SK-N-SH (cell line): ENCODE measurements at regions not wholly inside any gene's neighbourhood (a gene's known extent, or its start where the extent isn't known, plus 50 kb on each side); places are given as distances from the start of the nearest gene placed in this dataset.

Source experiments
- CTCF ChIA-PET: fragments of 300-600, 350-600 bp; formaldehyde crosslinking; extraction: SDS; loops from one replicate; lab custom pipeline; 2021; lab: Yijun Ruan, JAX
- POLR2A ChIA-PET: fragments of 350-600 bp; sonication (Branson Sonifier 250); formaldehyde crosslinking; extraction: SDS; loops from one replicate; lab custom pipeline; 2020; ENCODE audit warnings: antibody characterized with exemption, inconsistent platforms; lab: Yijun Ruan, JAX
- DNase-seq: peaks from one replicate; pipeline ENCODE4 v3.0.0; 2012
- H2AFZ ChIP-seq: fragments of 200-600 bp; sonication (generic); 2 replicates; pipeline ENCODE4 v1.8.1; 2016; ENCODE audit warnings: antibody characterized with exemption, mild to moderate bottlenecking, low read depth
- H3F3A ChIP-seq: fragments of 200-600 bp; sonication (generic); replicated peaks from 2 replicates; pipeline ENCODE3; 2016; ENCODE audit warnings: antibody characterized with exemption, mild to moderate bottlenecking; ENCODE audit not compliant: insufficient read depth
- H3K27ac ChIP-seq, 2 experiments: fragments of 200-500 bp in 1 of 2; fragments of 200-600 bp in 1 of 2; sonication (Bioruptor generic) in 1 of 2; sonication (generic), shearing (Covaris generic) in 1 of 2; 2 replicates each; pipeline versions ENCODE4 v1.5.1 to v1.6.1; 2014 to 2016; ENCODE audit warnings: low read depth in 2 of 2, inconsistent platforms in 1 of 2, low read length in 1 of 2, mild to moderate bottlenecking in 1 of 2, mixed read lengths in 1 of 2
- H3K27me3 ChIP-seq: fragments of 200-600 bp; sonication (generic), shearing (Covaris generic); 2 replicates; pipeline ENCODE4 v1.6.1; 2016; ENCODE audit warnings: mixed run types; ENCODE audit not compliant: insufficient read depth
- H3K36me3 ChIP-seq, 2 experiments: fragments of 200-500 bp in 1 of 2; fragments of 200-600 bp in 1 of 2; sonication (Bioruptor generic) in 1 of 2; sonication (generic) in 1 of 2; replicated peaks in 1 of 2; 2 replicates each; pipeline versions ENCODE3 to v1.5.1; 2014 to 2016; ENCODE audit warnings: low read length in 1 of 2, mild to moderate bottlenecking in 1 of 2; ENCODE audit not compliant: insufficient read depth in 2 of 2, control insufficient read depth in 1 of 2
- H3K4me1 ChIP-seq, 2 experiments: fragments of 200-500 bp in 1 of 2; fragments of 200-600 bp in 1 of 2; sonication (Bioruptor generic) in 1 of 2; sonication (generic), shearing (Covaris generic) in 1 of 2; 2 replicates each; pipeline versions ENCODE4 v1.5.1 to v1.6.1; 2014 to 2016; ENCODE audit warnings: low read depth in 1 of 2, low read length in 1 of 2, mixed run types in 1 of 2; ENCODE audit not compliant: insufficient read depth in 2 of 2, control insufficient read depth in 1 of 2
- H3K4me2 ChIP-seq: fragments of 200-600 bp; sonication (generic), shearing (Covaris generic); 2 replicates; pipeline ENCODE4 v1.6.1; 2017; ENCODE audit warnings: mixed run types
- H3K4me3 ChIP-seq, 2 experiments: fragments of 200-500 bp in 1 of 2; fragments of 200-600 bp in 1 of 2; sonication (Bioruptor generic) in 1 of 2; sonication (generic), shearing (Covaris generic) in 1 of 2; 2 replicates each; pipeline versions ENCODE4 v1.5.1 to v1.8.1; 2014 to 2016; ENCODE audit warnings: low read depth in 2 of 2, inconsistent platforms in 1 of 2, low read length in 1 of 2, mild to moderate bottlenecking in 1 of 2, mixed read lengths in 1 of 2, moderate library complexity in 1 of 2
- H3K79me2 ChIP-seq: fragments of 200-600 bp; sonication (generic); 2 replicates; pipeline ENCODE4 v1.8.1; 2017; ENCODE audit warnings: mild to moderate bottlenecking; ENCODE audit not compliant: insufficient read depth
- H3K9ac ChIP-seq: fragments of 200-600 bp; sonication (generic); 2 replicates; pipeline ENCODE4 v1.6.1; 2017; ENCODE audit warnings: mixed run types
- H3K9me2 ChIP-seq: fragments of 200-600 bp; sonication (generic); 2 replicates; pipeline ENCODE4 v1.6.1; 2017; ENCODE audit warnings: mixed run types
- H3K9me3 ChIP-seq: fragments of 200-600 bp; sonication (generic); 2 replicates; pipeline ENCODE4 v1.6.1; 2017; ENCODE audit warnings: mixed run types, mild to moderate bottlenecking, moderate library complexity
- H4K20me1 ChIP-seq: fragments of 200-600 bp; sonication (generic); 2 replicates; pipeline ENCODE4 v1.6.1; 2017; ENCODE audit warnings: mild to moderate bottlenecking, mixed run types; ENCODE audit not compliant: insufficient read depth
- EP300 ChIP-seq, 2 experiments: IDR thresholded peaks; 2 replicates each; pipeline versions ENCODE4 v1.4.0 to v1.6.1; 2012; ENCODE audit warnings: borderline replicate concordance in 1 of 2, low read depth in 1 of 2, low read length in 1 of 2
- FOXJ3 ChIP-seq: sonication (generic); formaldehyde crosslinking; IDR thresholded peaks from 2 replicates; pipeline ENCODE4 v1.5.1; 2020; ENCODE audit warnings: mild to moderate bottlenecking, missing genetic modification reagents
- GABPA ChIP-seq: IDR thresholded peaks from 2 replicates; pipeline ENCODE4 v1.4.0; 2012; ENCODE audit warnings: low read depth, mild to moderate bottlenecking
- GATA2 ChIP-seq: sonication (generic); formaldehyde crosslinking; IDR thresholded peaks from 2 replicates; pipeline ENCODE4 v1.5.0; 2020; ENCODE audit warnings: mild to moderate bottlenecking, missing genetic modification reagents
- JUND ChIP-seq: IDR thresholded peaks from 2 replicates; pipeline ENCODE4 v1.4.0; 2012
- MAX ChIP-seq: IDR thresholded peaks from 2 replicates; pipeline ENCODE4 v1.4.0; 2012; ENCODE audit warnings: low read depth
- MEF2A ChIP-seq: IDR thresholded peaks from 2 replicates; pipeline ENCODE4 v1.4.0; 2012; ENCODE audit warnings: low read depth, borderline replicate concordance
- MXI1 ChIP-seq: IDR thresholded peaks from 2 replicates; pipeline ENCODE4 v1.6.1; 2012; ENCODE audit warnings: mild to moderate bottlenecking, low read depth, low read length, improper control_type of control experiment
- NFIC ChIP-seq: IDR thresholded peaks from 2 replicates; pipeline ENCODE4 v1.4.0; 2012; ENCODE audit warnings: borderline replicate concordance
- NRF1 ChIP-seq: IDR thresholded peaks from 2 replicates; pipeline ENCODE4 v1.6.1; 2012; ENCODE audit warnings: low read depth, mild to moderate bottlenecking, low read length
- POLR2AphosphoS5 ChIP-seq: IDR thresholded peaks from 2 replicates; pipeline ENCODE4 v1.6.1; 2012; ENCODE audit warnings: low read depth, low read length
- RAD21 ChIP-seq: IDR thresholded peaks from 2 replicates; pipeline ENCODE4 v1.6.1; 2012; ENCODE audit warnings: mild to moderate bottlenecking, low read length
- RCOR1 ChIP-seq: fragments of 150-350 bp; IDR thresholded peaks from 2 replicates; pipeline ENCODE4 v1.6.1; 2017; ENCODE audit warnings: antibody characterized with exemption, low read length
- REST ChIP-seq: IDR thresholded peaks from 2 replicates; pipeline ENCODE4 v1.6.1; 2012; ENCODE audit warnings: mild to moderate bottlenecking, low read depth, low read length, moderate library complexity
- RXRA ChIP-seq: IDR thresholded peaks from 2 replicates; pipeline ENCODE4 v1.4.0; 2012; ENCODE audit warnings: low read depth, mild to moderate bottlenecking, borderline replicate concordance
- SIN3A ChIP-seq: IDR thresholded peaks from 2 replicates; pipeline ENCODE4 v1.6.1; 2012; ENCODE audit warnings: low read depth, mild to moderate bottlenecking, low read length, moderate library complexity, borderline replicate concordance
- SMC3 ChIP-seq: IDR thresholded peaks from 2 replicates; pipeline ENCODE4 v1.6.1; 2012; ENCODE audit warnings: low read depth, low read length, improper control_type of control experiment
- TAF1 ChIP-seq: IDR thresholded peaks from 2 replicates; pipeline ENCODE4 v1.6.1; 2012; ENCODE audit warnings: low read depth, mild to moderate bottlenecking, low read length, moderate library complexity, borderline replicate concordance
- TCF12 ChIP-seq: IDR thresholded peaks from 2 replicates; pipeline ENCODE4 v1.4.0; 2012
- USF1 ChIP-seq: IDR thresholded peaks from 2 replicates; pipeline ENCODE4 v1.4.0; 2012; ENCODE audit warnings: low read depth, borderline replicate concordance
- USF2 ChIP-seq: fragments of 150-350 bp; IDR thresholded peaks from 2 replicates; pipeline ENCODE4 v1.6.1; 2017; ENCODE audit warnings: antibody characterized with exemption, low read length, low read depth, borderline replicate concordance
- WGBS: methylation state at CpG from one replicate; pipeline ENCODE4 v1.1.6; 2017; ENCODE audit warnings: low lambda C conversion rate; 5-methylcytosine and 5-hydroxymethylcytosine counted together

GRCh38 chr9:20037699-20038098, 248.9 kb upstream of the SLC24A2 start:
- Histone ChIP-seq H2AFZ (no peak overlapping the region), H3F3A (no peaks in the 10 kb centered on the region), H3K79me2 (no peaks in the 10 kb centered on the region), H3K4me3 (no peak overlapping the region), H3K9ac (no peak overlapping the region), H3K27ac (no peak overlapping the region), H4K20me1 (no peaks in the 10 kb centered on the region), H3K9me3 (no peaks in the 10 kb centered on the region), H3K4me2 (no peak overlapping the region), H3K4me1 (peaks cover 0 to 12% of the 10 kb centered on the region in 2 experiments; a peak in 1 of 4 replicates), H3K27me3 (no peaks in the 10 kb centered on the region), H3K36me3 (no peaks in the 10 kb centered on the region), H3K9me2 (no peaks in the 10 kb centered on the region)
- no peak for DNase-seq
- 24% methylated on average over 1 of the region's 1 CpG for WGBS
- ChIA-PET POLR2A (no interaction called here), CTCF (no interaction called here)
- no peak for TF ChIP-seq JUND
- TF ChIP-seq, all 33 proteins: peak for 0

GRCh38 chr9:20033511-20033910, 244.7 kb upstream of the SLC24A2 start:
- no peak overlapping the region for H3K4me2 ChIP-seq
- TF ChIP-seq GABPA (no peak), REST (no peak), NRF1 (no peak), TAF1 (no peak), MXI1 (no peak), RAD21 (no peak), MAX (no peak), SMC3 (no peak), RCOR1 (no peak), EP300 (IDR thresholded peaks at IDR 0.05; ENCODE audit: borderline replicate concordance in 1 of 2, low read depth in 1 of 2, low read length in 1 of 2) (no peak), POLR2AphosphoS5 (no peak), USF2 (no peak), NFIC (no peak), FOXJ3 (CRISPR knock-in tag) (no peak), GATA2 (CRISPR knock-in tag) (no peak), SIN3A (no peak), MEF2A (no peak), TCF12 (no peak), RXRA (no peak), USF1 (no peak)
- no peak overlapping the region for H3K27ac ChIP-seq
- WGBS: 33% methylated on average over 2 of the region's 2 CpGs
- H3K9me2 ChIP-seq: no peaks in the 10 kb centered on the region
- H4K20me1 ChIP-seq: no peaks in the 10 kb centered on the region
- H3K4me1 ChIP-seq: peaks cover 0 to 4% of the 10 kb centered on the region in 2 experiments; a peak in 2 of 4 replicates
- ChIA-PET CTCF (no interaction called here), POLR2A (interaction anchor here (0.7 kb wide), 1 partner anchor 674 kb away, joined by 3 read pairs; no protein-coding TSS in a partner anchor)
- no peak overlapping the region for H3K4me3 ChIP-seq
- no peak overlapping the region for H3K9ac ChIP-seq
- H3K79me2 ChIP-seq: no peaks in the 10 kb centered on the region
- no peaks in the 10 kb centered on the region for H3K36me3 ChIP-seq
- no peak for DNase-seq
- no peaks in the 10 kb centered on the region for H3K27me3 ChIP-seq
- no peak overlapping the region for H2AFZ ChIP-seq
- H3K9me3 ChIP-seq: no peaks in the 10 kb centered on the region
- H3F3A ChIP-seq: no peaks in the 10 kb centered on the region
